Hepatocyte (in vitro differentiated cells): ENCODE measurements at regions not wholly inside any gene's neighbourhood (a gene's known extent, or its start where the extent isn't known, plus 50 kb on each side); places are given as distances from the start of the nearest gene placed in this dataset.

Experiments
- DNase-seq: peaks from one replicate; pipeline ENCODE4 v3.0.0-alpha.2; 2016; ENCODE audit warnings: low spot score
- H2AFZ ChIP-seq: fragments of 200-600 bp; sonication (generic); 2 replicates; pipeline ENCODE4 v1.6.0; 2016; ENCODE audit warnings: antibody characterized with exemption, mild to moderate bottlenecking
- H3K27ac ChIP-seq: fragments of 200-600 bp; sonication (generic); 2 replicates; pipeline ENCODE4 v1.5.1; 2016; ENCODE audit warnings: mild to moderate bottlenecking
- H3K27me3 ChIP-seq: fragments of 200-600 bp; sonication (generic); 2 replicates; pipeline ENCODE4 v1.6.1; 2016
- H3K36me3 ChIP-seq: fragments of 200-600 bp; sonication (generic); replicated peaks from 2 replicates; pipeline ENCODE4 v1.5.1; 2016; ENCODE audit warnings: low read depth; ENCODE audit not compliant: insufficient read depth
- H3K4me1 ChIP-seq: fragments of 200-600 bp; sonication (generic); 2 replicates; pipeline ENCODE4 v1.5.1; 2016; ENCODE audit warnings: mild to moderate bottlenecking, moderate library complexity; ENCODE audit not compliant: insufficient read depth
- H3K4me2 ChIP-seq: fragments of 200-600 bp; sonication (generic); 2 replicates; pipeline ENCODE4 v1.6.0; 2016
- H3K4me3 ChIP-seq: fragments of 200-600 bp; sonication (generic); 2 replicates; pipeline ENCODE4 v1.5.1; 2016; ENCODE audit warnings: mild to moderate bottlenecking
- H3K79me2 ChIP-seq: fragments of 200-600 bp; sonication (generic); 2 replicates; pipeline ENCODE4 v1.6.0; 2017; ENCODE audit warnings: mild to moderate bottlenecking
- H3K9me2 ChIP-seq: fragments of 200-600 bp; sonication (generic); replicated peaks from 2 replicates; pipeline ENCODE4 v1.6.0; 2017; ENCODE audit warnings: mild to moderate bottlenecking; ENCODE audit not compliant: insufficient read depth
- H3K9me3 ChIP-seq: fragments of 200-600 bp; sonication (generic); 2 replicates; pipeline ENCODE4 v1.5.1; 2016; ENCODE audit warnings: low read depth, mild to moderate bottlenecking
- H4K20me1 ChIP-seq: fragments of 200-600 bp; sonication (generic); 2 replicates; pipeline ENCODE4 v1.6.0; 2016; ENCODE audit warnings: mild to moderate bottlenecking; ENCODE audit not compliant: insufficient read depth, poor library complexity, severe bottlenecking
- CTCF ChIP-seq: fragments of 200-600 bp; sonication (generic); IDR thresholded peaks from 2 replicates; pipeline ENCODE4 v1.5.1; 2016; ENCODE audit warnings: antibody characterized with exemption, mild to moderate bottlenecking; ENCODE audit not compliant: poor library complexity
- EZH2 ChIP-seq: fragments of 200-600 bp; sonication (generic); IDR thresholded peaks from 2 replicates; pipeline ENCODE4 v1.6.1; 2016; ENCODE audit warnings: antibody characterized with exemption, mild to moderate bottlenecking, borderline replicate concordance
- EZH2phosphoT487 ChIP-seq: fragments of 200-600 bp; sonication (generic); IDR thresholded peaks from one replicate; pipeline ENCODE4 v1.6.1; 2018; ENCODE audit warnings: antibody characterized with exemption, mild to moderate bottlenecking, low read depth, moderate library complexity; ENCODE audit not compliant: unreplicated experiment, severe bottlenecking
- WGBS: methylation state at CpG from one replicate; pipeline ENCODE4 v1.1.6; 2016; ENCODE audit warnings: low lambda C conversion rate; ENCODE audit errors: missing lambda C conversion rate; 5-methylcytosine and 5-hydroxymethylcytosine counted together

- Histone ChIP-seq H4K20me1 (no peaks in the 10 kb centered on the region), H2AFZ (no peak overlapping the region)
- DNase-seq, result no peak
Measured at GRCh38 chr5:66475731-66476130, 120.5 kb upstream of the MAST4 start.

GRCh38 chr5:66477596-66477995, 118.6 kb upstream of the MAST4 start:
- Histone ChIP-seq H2AFZ (no peak overlapping the region), H3K36me3 (no peaks in the 10 kb centered on the region), H4K20me1 (no peaks in the 10 kb centered on the region), H3K27me3 (no peaks in the 10 kb centered on the region), H3K9me3 (no peaks in the 10 kb centered on the region), H3K27ac (no peak overlapping the region), H3K9me2 (no peaks in the 10 kb centered on the region), H3K4me1 (peaks cover 5% of the 10 kb centered on the region), H3K79me2 (no peaks in the 10 kb centered on the region), H3K4me3 (no peak overlapping the region), H3K4me2 (no peak overlapping the region)
- WGBS, result 86% methylated on average over 2 of the region's 2 CpGs
- no peak for DNase-seq
- TF ChIP-seq EZH2phosphoT487, result no peak
- TF ChIP-seq CTCF, result no peak
- no peak for TF ChIP-seq EZH2

More at GRCh38 chr5:66475731-66476130, 120.5 kb upstream of the MAST4 start:
- Histone ChIP-seq H3K4me3 (no peak overlapping the region), H3K9me2 (no peaks in the 10 kb centered on the region), H3K9me3 (no peaks in the 10 kb centered on the region), H3K27ac (no peak overlapping the region), H3K4me1 (peaks cover 5% of the 10 kb centered on the region), H3K4me2 (no peak overlapping the region), H3K79me2 (no peaks in the 10 kb centered on the region), H3K36me3 (no peaks in the 10 kb centered on the region), H3K27me3 (no peaks in the 10 kb centered on the region)
- no peak for TF ChIP-seq EZH2phosphoT487
- no peak for TF ChIP-seq CTCF
- no peak for TF ChIP-seq EZH2
- 72% methylated on average over 4 of the region's 4 CpGs for WGBS

- Histone ChIP-seq H3K4me3 (no peak overlapping the region), H3K4me1 (no peaks in the 10 kb centered on the region), H3K9me3 (no peaks in the 10 kb centered on the region), H2AFZ (no peak overlapping the region), H3K36me3 (no peaks in the 10 kb centered on the region), H4K20me1 (no peaks in the 10 kb centered on the region), H3K27me3 (no peaks in the 10 kb centered on the region), H3K9me2 (no peaks in the 10 kb centered on the region), H3K79me2 (no peaks in the 10 kb centered on the region), H3K27ac (no peak overlapping the region), H3K4me2 (no peak overlapping the region)
- TF ChIP-seq CTCF (no peak), EZH2 (no peak), EZH2phosphoT487 (no peak)
- no peak for DNase-seq
- WGBS, result 61% methylated on average over 5 of the region's 5 CpGs
Measured at GRCh38 chr5:66494437-66494836, 101.8 kb upstream of the MAST4 start.

GRCh38 chr5:66498791-66499207, 97.4 kb upstream of the MAST4 start:
- H3K27ac ChIP-seq, result no peak overlapping the region
- H4K20me1 ChIP-seq, result no peaks in the 10 kb centered on the region
- peak; percentile 12 for DNase-seq
- no peaks in the 10 kb centered on the region for H3K79me2 ChIP-seq
- no peaks in the 10 kb centered on the region for H3K27me3 ChIP-seq
- H3K4me3 ChIP-seq, result no peak overlapping the region
- no peak for TF ChIP-seq EZH2
- no peak for TF ChIP-seq CTCF
- TF ChIP-seq EZH2phosphoT487, result no peak
- no peaks in the 10 kb centered on the region for H3K9me2 ChIP-seq
- H2AFZ ChIP-seq, result no peak overlapping the region
- no peaks in the 10 kb centered on the region for H3K36me3 ChIP-seq
- WGBS, result 80% methylated on average over 4 of the region's 4 CpGs
- no peaks in the 10 kb centered on the region for H3K9me3 ChIP-seq
- no peaks in the 10 kb centered on the region for H3K4me1 ChIP-seq
- no peak overlapping the region for H3K4me2 ChIP-seq
